Right ventricle myocardium inferior (tissue), 1 donor: ENCODE measurements at regions not wholly inside any gene's neighbourhood (a gene's known extent, or its start where the extent isn't known, plus 50 kb on each side); places are given as distances from the start of the nearest gene placed in this dataset.

Experiments used
- ATAC-seq: fragments of 200-7000 bp; cut with Tn5 transposase; one replicate; pipeline ENCODE4 v1.9.1; 2020; ENCODE audit warnings: mild to moderate bottlenecking, moderate library complexity
- DNase-seq: peaks from one replicate; pipeline ENCODE4 v3.0.0; 2021; ENCODE audit errors: missing footprints
- intact Hi-C: fragments of 100-400 bp; cut with DNase I; formaldehyde crosslinking; loops from one replicate; pipeline ENCODE4 v1.11.0; 2022
- donor health status: DM: no; HTN: yes; CAD: no; lungs with severe emphysema.

- ATAC-seq (no peak), DNase-seq (no peak)
- intact Hi-C loops, result no loop called here
Measured at GRCh38 chr18:77486985-77487384, 237.3 kb downstream of the GALR1 start.

GRCh38 chr18:77487951-77488740 lies 238.5 kb downstream of the GALR1 start:
- ATAC-seq (no peak), DNase-seq (no peak)
- intact Hi-C loops, result no loop called here

GRCh38 chr18:77495079-77495478 lies 245.4 kb downstream of the GALR1 start:
- intact Hi-C loops, result no loop called here
- no peak for ATAC-seq
- DNase-seq, result no peak

- ATAC-seq, result peak; percentile 62
- intact Hi-C loops, result no loop called here
- DNase-seq, result no peak
Measured at GRCh38 chr18:77495982-77496690, 246.5 kb downstream of the GALR1 start.

GRCh38 chr18:77501266-77501665 lies 251.6 kb downstream of the GALR1 start:
- no peak for DNase-seq
- no peak for ATAC-seq
- intact Hi-C loops, result no loop called here

GRCh38 chr18:77505499-77505898 lies 255.9 kb downstream of the GALR1 start:
- ATAC-seq, result no peak

GRCh38 chr18:77512152-77512551 lies 262.5 kb downstream of the GALR1 start:
- DNase-seq, result no peak
- intact Hi-C loops, result no loop called here
- no peak for ATAC-seq

More at GRCh38 chr18:77505499-77505898, 255.9 kb downstream of the GALR1 start:
- no peak for DNase-seq
- intact Hi-C loops, result loop anchor here (2.0 kb wide), 1 partner anchor 39 kb away; no protein-coding TSS in a partner anchor

GRCh38 chr18:77517901-77518300 lies 268.3 kb downstream of the GALR1 start:
- intact Hi-C loops, result no loop called here
- DNase-seq (no peak), ATAC-seq (no peak)

- DNase-seq (no peak), ATAC-seq (no peak)
- intact Hi-C loops, result no loop called here
Measured at GRCh38 chr18:77520767-77521166, 271.1 kb downstream of the GALR1 start.

GRCh38 chr18:77522051-77522675 lies 272.5 kb downstream of the GALR1 start:
- peak; percentile 79 for ATAC-seq
- intact Hi-C loops, result no loop called here
- DNase-seq, result no peak

- ATAC-seq (no peak), DNase-seq (no peak)
- intact Hi-C loops, result no loop called here
Measured at GRCh38 chr18:77524909-77525308, 275.3 kb downstream of the GALR1 start.

GRCh38 chr18:77526962-77527361 lies 277.3 kb downstream of the GALR1 start:
- intact Hi-C loops, result no loop called here
- DNase-seq, result no peak
- no peak for ATAC-seq

- ATAC-seq (no peak), DNase-seq (no peak)
- intact Hi-C loops, result no loop called here
Measured at GRCh38 chr18:77528872-77529271, 279.2 kb downstream of the GALR1 start.

- intact Hi-C loops, result no loop called here
- DNase-seq (no peak), ATAC-seq (no peak)
Measured at GRCh38 chr18:77529492-77530176, 280.0 kb downstream of the GALR1 start.

GRCh38 chr18:77530732-77531131 lies 281.1 kb downstream of the GALR1 start:
- DNase-seq (no peak), ATAC-seq (no peak)
- intact Hi-C loops, result no loop called here

GRCh38 chr18:77539860-77540259 lies 290.2 kb downstream of the GALR1 start:
- ATAC-seq, result no peak
- intact Hi-C loops, result no loop called here
- no peak for DNase-seq

- DNase-seq (no peak), ATAC-seq (no peak)
- intact Hi-C loops, result no loop called here
Measured at GRCh38 chr18:77544792-77545191, 295.1 kb downstream of the GALR1 start.

GRCh38 chr18:77547757-77548156 lies 298.1 kb downstream of the GALR1 start:
- ATAC-seq (peak; percentile 97), DNase-seq (peak; percentile 71)
- intact Hi-C loops, result no loop called here

- DNase-seq, result no peak
- ATAC-seq, result no peak
- intact Hi-C loops, result no loop called here
Measured at GRCh38 chr18:77548790-77549420, 299.3 kb downstream of the GALR1 start.
